NT2/D1 (cell line): ENCODE measurements at regions not wholly inside any gene's neighbourhood (a gene's known extent, or its start where the extent isn't known, plus 50 kb on each side); places are given as distances from the start of the nearest gene placed in this dataset.

Source experiments
- DNase-seq: peaks from one replicate; pipeline ENCODE4 v3.0.0-alpha.2; 2011; ENCODE audit warnings: low read depth, low spot score
- H3K27me3 ChIP-seq: 2 replicates; pipeline ENCODE4 v1.6.0; 2011; ENCODE audit warnings: mild to moderate bottlenecking; ENCODE audit not compliant: insufficient read length, insufficient read depth
- H3K36me3 ChIP-seq: 2 replicates; pipeline ENCODE4 v1.6.1; 2011; ENCODE audit warnings: mild to moderate bottlenecking, low read length, mixed read lengths; ENCODE audit not compliant: insufficient read depth, insufficient read length
- H3K4me1 ChIP-seq: 2 replicates; pipeline ENCODE4 v1.5.1; 2011; ENCODE audit not compliant: insufficient read depth, insufficient read length
- H3K4me3 ChIP-seq: 2 replicates; pipeline ENCODE4 v1.5.1; 2011; ENCODE audit warnings: low read depth; ENCODE audit not compliant: insufficient read length
- H3K9ac ChIP-seq: 2 replicates; pipeline ENCODE4 v1.6.0; 2011; ENCODE audit warnings: low read depth; ENCODE audit not compliant: insufficient read length
- H3K9me3 ChIP-seq: 2 replicates; pipeline ENCODE4 v1.5.1; 2011; ENCODE audit warnings: mild to moderate bottlenecking, low read length; ENCODE audit not compliant: insufficient read depth
- SUZ12 ChIP-seq: IDR thresholded peaks from 2 replicates; pipeline ENCODE4 v1.6.1; 2011; ENCODE audit not compliant: insufficient read length, insufficient read depth; ENCODE audit errors: extremely low read depth
- YY1 ChIP-seq: IDR thresholded peaks from 2 replicates; pipeline ENCODE4 v1.6.1; 2011; ENCODE audit not compliant: insufficient read length, insufficient read depth
- ZNF274 ChIP-seq: IDR thresholded peaks from 2 replicates; pipeline ENCODE4 v1.6.1; 2011; ENCODE audit warnings: mild to moderate bottlenecking, low read depth, low read length

GRCh38 chr1:209522826-209523225 lies 60.7 kb upstream of the CAMK1G start:
- TF ChIP-seq SUZ12, result no peak
- no peak for TF ChIP-seq YY1
- TF ChIP-seq ZNF274, result no peak
- DNase-seq, result no peak
- H3K9me3 ChIP-seq, result no peaks in the 10 kb centered on the region
- no peak overlapping the region for H3K4me3 ChIP-seq
- H3K9ac ChIP-seq, result no peak overlapping the region
- H3K36me3 ChIP-seq, result no peaks in the 10 kb centered on the region
- H3K4me1 ChIP-seq, result no peaks in the 10 kb centered on the region
- H3K27me3 ChIP-seq, result no peaks in the 10 kb centered on the region

- TF ChIP-seq SUZ12 (no peak), YY1 (no peak), ZNF274 (no peak)
- no peaks in the 10 kb centered on the region for H3K27me3 ChIP-seq
These were observed 57.4 kb upstream of the CAMK1G start for GRCh38 chr1:209526137-209526536.

GRCh38 chr1:209527372-209527771 lies 56.1 kb upstream of the CAMK1G start:
- Histone ChIP-seq H3K27me3 (peaks cover 3% of the 10 kb centered on the region), H3K9me3 (no peaks in the 10 kb centered on the region), H3K36me3 (no peaks in the 10 kb centered on the region), H3K9ac (no peak overlapping the region), H3K4me3 (no peak overlapping the region), H3K4me1 (peaks cover 3% of the 10 kb centered on the region)
- TF ChIP-seq YY1 (no peak), ZNF274 (no peak), SUZ12 (no peak)
- no peak for DNase-seq

More at GRCh38 chr1:209526137-209526536, 57.4 kb upstream of the CAMK1G start:
- Histone ChIP-seq H3K4me3 (no peak overlapping the region), H3K36me3 (no peaks in the 10 kb centered on the region), H3K9me3 (no peaks in the 10 kb centered on the region), H3K4me1 (peaks cover 3% of the 10 kb centered on the region), H3K9ac (no peak overlapping the region)
- no peak for DNase-seq

- no peak overlapping the region for H3K9ac ChIP-seq
- peaks cover 3% of the 10 kb centered on the region for H3K27me3 ChIP-seq
- TF ChIP-seq YY1, result no peak
- no peak for TF ChIP-seq SUZ12
- TF ChIP-seq ZNF274, result no peak
- no peak for DNase-seq
- peaks cover 3% of the 10 kb centered on the region for H3K4me1 ChIP-seq
- no peaks in the 10 kb centered on the region for H3K9me3 ChIP-seq
- H3K36me3 ChIP-seq, result no peaks in the 10 kb centered on the region
- H3K4me3 ChIP-seq, result no peak overlapping the region
These were observed 55.4 kb upstream of the CAMK1G start for GRCh38 chr1:209527993-209528717.

- no peak overlapping the region for H3K4me3 ChIP-seq
- H3K4me1 ChIP-seq, result peaks cover 3% of the 10 kb centered on the region
- no peaks in the 10 kb centered on the region for H3K9me3 ChIP-seq
- DNase-seq, result no peak
- no peak for TF ChIP-seq SUZ12
- no peak for TF ChIP-seq ZNF274
- H3K36me3 ChIP-seq, result no peaks in the 10 kb centered on the region
- H3K27me3 ChIP-seq, result peaks cover 3% of the 10 kb centered on the region
- H3K9ac ChIP-seq, result no peak overlapping the region
These were observed 54.3 kb upstream of the CAMK1G start for GRCh38 chr1:209529233-209529632.

- no peak overlapping the region for H3K4me3 ChIP-seq
- peaks cover 3% of the 10 kb centered on the region for H3K27me3 ChIP-seq
- TF ChIP-seq YY1 (no peak), SUZ12 (no peak), ZNF274 (no peak)
- H3K9me3 ChIP-seq, result no peaks in the 10 kb centered on the region
- H3K36me3 ChIP-seq, result no peaks in the 10 kb centered on the region
- peaks cover 3% of the 10 kb centered on the region for H3K4me1 ChIP-seq
- no peak for DNase-seq
- H3K9ac ChIP-seq, result no peak overlapping the region
These were observed 52.5 kb upstream of the CAMK1G start for GRCh38 chr1:209531006-209531405.

- no peaks in the 10 kb centered on the region for H3K9me3 ChIP-seq
- DNase-seq, result no peak
- peaks cover 3% of the 10 kb centered on the region for H3K4me1 ChIP-seq
- H3K27me3 ChIP-seq, result peaks cover 3% of the 10 kb centered on the region
- H3K4me3 ChIP-seq, result no peak overlapping the region
- TF ChIP-seq YY1, result no peak
- TF ChIP-seq SUZ12, result no peak
- TF ChIP-seq ZNF274, result no peak
- no peak overlapping the region for H3K9ac ChIP-seq
- no peaks in the 10 kb centered on the region for H3K36me3 ChIP-seq
These were observed 52.0 kb upstream of the CAMK1G start for GRCh38 chr1:209531549-209531948.
